ENCODE measurements at regions not wholly inside any gene's neighbourhood (a gene's known extent, or its start where the extent isn't known, plus 50 kb on each side); places are given as distances from the start of the nearest gene placed in this dataset.

- no peak for TF ChIP-seq CTCF (IDR thresholded peaks at IDR 0.05; ENCODE audit: insufficient read depth, low read depth, low read length)
- no peak overlapping the region for H3K4me3 ChIP-seq (ENCODE audit: low read depth, low read length)
- no peak for DNase-seq (ENCODE audit: low read depth)
Observed at GRCh38 chrX:9183481-9183880, 149.6 kb upstream of the FAM9B start.

GRCh38 chrX:9184211-9184610, 150.3 kb upstream of the FAM9B start:
- no peak for TF ChIP-seq CTCF (IDR thresholded peaks at IDR 0.05; ENCODE audit: insufficient read depth, low read depth, low read length)
- no peak overlapping the region for H3K4me3 ChIP-seq (ENCODE audit: low read depth, low read length)
- no peak for DNase-seq (ENCODE audit: low read depth)

GRCh38 chrX:9188117-9188516, 154.2 kb upstream of the FAM9B start:
- TF ChIP-seq CTCF (IDR thresholded peaks at IDR 0.05; ENCODE audit: insufficient read depth, low read depth, low read length) = no peak
- no peak for DNase-seq (ENCODE audit: low read depth)
- no peak overlapping the region for H3K4me3 ChIP-seq (ENCODE audit: low read depth, low read length)

- no peak for TF ChIP-seq CTCF (IDR thresholded peaks at IDR 0.05; ENCODE audit: insufficient read depth, low read depth, low read length)
- no peak for DNase-seq (ENCODE audit: low read depth)
- no peak overlapping the region for H3K4me3 ChIP-seq (ENCODE audit: low read depth, low read length)
Observed at GRCh38 chrX:9189286-9189685, 155.4 kb upstream of the FAM9B start.

- no peak for DNase-seq (ENCODE audit: low read depth)
- no peak overlapping the region for H3K4me3 ChIP-seq (ENCODE audit: low read depth, low read length)
- no peak for TF ChIP-seq CTCF (IDR thresholded peaks at IDR 0.05; ENCODE audit: insufficient read depth, low read depth, low read length)
Observed at GRCh38 chrX:9191392-9191791, 157.5 kb upstream of the FAM9B start.

- DNase-seq (ENCODE audit: low read depth) = no peak
- no peak overlapping the region for H3K4me3 ChIP-seq (ENCODE audit: low read depth, low read length)
- TF ChIP-seq CTCF (IDR thresholded peaks at IDR 0.05; ENCODE audit: insufficient read depth, low read depth, low read length) = no peak
Observed at GRCh38 chrX:9195199-9195880, 161.4 kb upstream of the FAM9B start.
